Thymus (tissue), 11 donors: ENCODE measurements at regions not wholly inside any gene's neighbourhood (a gene's known extent, or its start where the extent isn't known, plus 50 kb on each side); places are given as distances from the start of the nearest gene placed in this dataset.

ENCODE experiments used
- DNase-seq, 9 donors: peaks; one replicate each; pipeline ENCODE4 v3.0.0-alpha.2; 2013; ENCODE audit warnings: low spot score in 9 of 9, low read depth in 6 of 9, missing footprints in 1 of 9
- H3K27ac ChIP-seq, 2 donors: one replicate each; pipeline ENCODE4 v1.5.1; 2013; ENCODE audit warnings: control low read depth in 1 of 2, low read depth in 1 of 2, low read length in 1 of 2, mild to moderate bottlenecking in 1 of 2, moderate library complexity in 1 of 2
- H3K27me3 ChIP-seq, 2 donors: one replicate each; pipeline ENCODE4 v1.5.1; 2013; ENCODE audit warnings: low read length in 1 of 2; ENCODE audit not compliant: control insufficient read depth in 2 of 2, insufficient read depth in 1 of 2
- H3K36me3 ChIP-seq, 2 donors: one replicate each; pipeline ENCODE4 v1.5.1; 2013; ENCODE audit warnings: low read length in 1 of 2, mild to moderate bottlenecking in 1 of 2, moderate library complexity in 1 of 2; ENCODE audit not compliant: control insufficient read depth in 2 of 2, insufficient read depth in 2 of 2
- H3K4me1 ChIP-seq, 2 donors: one replicate each; pipeline ENCODE4 v1.5.1; 2013; ENCODE audit warnings: low read length in 2 of 2; ENCODE audit not compliant: control insufficient read depth in 2 of 2, insufficient read depth in 2 of 2
- H3K4me3 ChIP-seq, 2 donors: one replicate each; pipeline ENCODE4 v1.5.1; 2013; ENCODE audit warnings: low read length in 2 of 2, control low read depth in 1 of 2, mild to moderate bottlenecking in 1 of 2
- H3K9me3 ChIP-seq, 2 donors: one replicate each; pipeline ENCODE4 v1.5.1; 2013; ENCODE audit warnings: low read length in 1 of 2, mild to moderate bottlenecking in 1 of 2; ENCODE audit not compliant: control insufficient read depth in 2 of 2, insufficient read depth in 1 of 2
- WGBS: extraction: QIAGEN DNeasy Blood & Tissue Kit; methylation state at CpG from one replicate; pipeline ENCODE4 v1.1.7; 2013; 5-methylcytosine and 5-hydroxymethylcytosine counted together
- donor health status: healthy.

DNA sequence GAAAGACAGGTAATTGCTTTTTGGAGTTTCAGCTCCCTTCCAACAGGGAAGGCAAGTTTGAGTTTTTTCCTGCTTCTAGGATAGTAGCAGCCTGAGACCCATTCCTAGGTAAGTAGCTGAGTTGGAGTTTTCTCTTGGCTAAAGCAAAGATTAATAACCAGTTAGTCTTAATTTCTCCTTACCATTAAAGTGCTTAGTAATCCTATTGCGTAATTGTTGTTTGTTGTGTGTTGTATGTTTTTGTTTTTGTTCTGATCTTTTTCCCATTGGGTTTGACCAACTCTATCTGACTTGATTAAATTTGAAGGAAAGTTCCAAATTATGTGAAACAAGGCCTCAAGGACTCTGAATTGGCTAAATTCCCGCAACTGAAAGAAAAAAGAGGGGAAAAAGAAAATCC, 83.5 kb downstream of the TBX22 start:
- Histone ChIP-seq H3K27ac (no peak overlapping the region), H3K4me1 (no peaks in the 10 kb centered on the region), H3K9me3 (no peaks in the 10 kb centered on the region), H3K36me3 (no peaks in the 10 kb centered on the region), H3K27me3 (no peaks in the 10 kb centered on the region), H3K4me3 (no peak overlapping the region)
- no peak for DNase-seq
- 97% methylated on average over 2 of the region's 2 CpGs for WGBS

DNA sequence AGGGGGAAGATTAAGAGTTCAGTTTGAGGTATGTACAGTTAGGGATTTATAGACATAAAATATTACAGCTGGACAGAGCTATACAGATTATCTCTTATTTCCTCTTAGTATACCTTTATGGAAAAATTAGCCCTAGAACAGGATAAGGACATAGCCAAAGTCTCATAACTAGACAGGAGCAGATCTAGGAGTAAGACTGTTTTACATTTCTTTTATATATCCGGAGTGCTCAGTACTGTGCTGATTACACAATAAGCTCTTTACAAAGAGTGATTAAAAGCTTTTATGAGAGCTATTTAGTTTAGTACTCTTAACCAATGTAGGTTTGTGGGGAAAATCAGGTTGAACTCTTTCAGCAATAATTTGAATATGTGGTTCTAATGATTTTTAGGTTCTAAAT, 105.8 kb downstream of the TBX22 start:
- Histone ChIP-seq H3K27ac (no peak overlapping the region), H3K9me3 (no peaks in the 10 kb centered on the region), H3K4me3 (no peak overlapping the region), H3K27me3 (no peaks in the 10 kb centered on the region), H3K36me3 (no peaks in the 10 kb centered on the region), H3K4me1 (no peaks in the 10 kb centered on the region)
- no peak for DNase-seq
- 94% methylated on average over 1 of the region's 1 CpG for WGBS

DNA sequence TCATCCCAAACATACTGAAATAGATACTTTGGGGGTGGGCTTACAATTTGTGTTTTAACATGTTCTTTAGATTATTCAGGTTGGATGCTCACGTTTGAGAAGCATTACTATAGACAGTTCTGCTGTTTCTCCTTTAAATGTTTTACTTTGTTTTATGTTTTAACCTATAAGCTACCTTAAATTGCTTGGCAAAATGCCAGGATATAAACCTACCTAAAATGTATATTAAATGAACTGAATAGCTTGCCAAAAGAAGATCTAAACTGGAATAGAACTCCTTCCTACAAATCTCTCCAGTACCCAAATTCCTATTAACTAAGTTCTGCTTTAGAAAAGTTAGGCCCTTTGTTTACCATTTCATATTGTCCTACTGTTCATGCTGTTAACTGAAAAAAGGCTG, 124.4 kb downstream of the TBX22 start:
- no peak for DNase-seq
- no peak overlapping the region for H3K27ac ChIP-seq
- no peaks in the 10 kb centered on the region for H3K4me1 ChIP-seq
- no peaks in the 10 kb centered on the region for H3K27me3 ChIP-seq
- WGBS: 84% methylated on average over 1 of the region's 1 CpG
- H3K9me3 ChIP-seq: no peaks in the 10 kb centered on the region
- H3K36me3 ChIP-seq: no peaks in the 10 kb centered on the region
- no peak overlapping the region for H3K4me3 ChIP-seq

DNA sequence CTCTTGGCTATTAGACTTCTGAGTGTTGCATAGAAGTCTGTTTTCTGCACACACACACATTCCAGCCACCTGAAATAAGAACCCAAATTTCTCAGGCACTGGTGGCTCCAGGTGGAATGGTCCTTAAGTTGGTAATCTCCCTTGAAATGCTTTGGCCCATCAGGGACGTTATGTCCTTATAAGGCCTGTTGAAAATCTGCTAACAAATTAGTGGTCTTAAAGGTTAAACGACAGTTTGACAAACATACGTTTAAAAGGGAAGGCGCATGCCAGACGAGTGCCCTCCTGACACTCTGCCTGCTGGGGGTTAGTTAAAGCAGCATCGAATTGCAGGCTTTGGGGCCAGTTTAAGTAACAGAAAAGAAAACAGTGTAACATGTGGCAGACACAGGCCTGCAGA, 125.0 kb downstream of the TBX22 start:
- Histone ChIP-seq H3K36me3 (no peaks in the 10 kb centered on the region), H3K27me3 (no peaks in the 10 kb centered on the region), H3K9me3 (no peaks in the 10 kb centered on the region), H3K4me1 (no peaks in the 10 kb centered on the region), H3K4me3 (no peak overlapping the region), H3K27ac (no peak overlapping the region)
- 33% methylated on average over 6 of the region's 6 CpGs for WGBS
- no peak for DNase-seq

DNA sequence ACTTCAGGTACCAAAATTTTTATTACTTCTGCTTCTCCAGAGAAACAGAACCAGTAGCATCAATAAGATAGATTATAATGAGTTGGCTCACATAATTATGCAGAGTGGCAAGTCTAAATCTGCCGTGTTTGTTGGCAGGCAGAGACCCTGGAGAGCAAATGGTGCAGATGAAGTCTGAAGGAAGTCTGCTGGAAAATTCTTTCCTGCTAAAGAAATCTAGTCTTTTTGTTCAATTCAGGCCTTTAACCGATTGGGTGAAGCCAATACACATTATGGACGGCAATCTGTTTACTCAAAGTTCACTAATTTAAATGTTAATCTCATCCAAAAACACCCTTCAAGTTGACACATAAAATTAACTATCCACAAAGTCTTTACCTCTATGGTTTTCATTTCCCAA, 156.0 kb downstream of the TBX22 start:
- DNase-seq: no peak
- WGBS: 90% methylated on average over 3 of the region's 3 CpGs
- Histone ChIP-seq H3K36me3 (no peaks in the 10 kb centered on the region), H3K4me1 (no peaks in the 10 kb centered on the region), H3K27ac (no peak overlapping the region), H3K4me3 (no peak overlapping the region), H3K9me3 (peaks cover 0 to 3% of the 10 kb centered on the region in 2 donors), H3K27me3 (no peaks in the 10 kb centered on the region)

DNA sequence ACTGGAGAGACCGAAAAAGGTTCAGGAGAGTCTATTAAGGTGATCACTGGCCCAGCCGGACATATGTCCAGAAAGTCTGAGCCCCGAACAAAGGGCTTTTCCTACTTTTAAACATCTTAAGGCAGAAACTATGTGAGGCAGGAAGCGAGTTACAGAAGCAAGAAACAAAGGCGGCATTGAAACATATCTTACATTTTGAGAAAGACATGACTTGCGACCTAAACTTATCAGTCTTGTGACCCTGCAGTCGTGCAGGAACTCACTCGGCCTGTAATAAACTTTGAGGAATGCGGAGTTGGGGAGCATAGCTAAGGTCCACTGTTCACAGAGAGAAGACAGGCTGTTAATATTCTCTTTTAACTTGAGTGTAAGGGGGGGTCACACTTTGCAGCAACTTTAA, 158.7 kb downstream of the TBX22 start:
- 80% methylated on average over 9 of the region's 9 CpGs for WGBS
- no peak overlapping the region for H3K4me3 ChIP-seq

DNA sequence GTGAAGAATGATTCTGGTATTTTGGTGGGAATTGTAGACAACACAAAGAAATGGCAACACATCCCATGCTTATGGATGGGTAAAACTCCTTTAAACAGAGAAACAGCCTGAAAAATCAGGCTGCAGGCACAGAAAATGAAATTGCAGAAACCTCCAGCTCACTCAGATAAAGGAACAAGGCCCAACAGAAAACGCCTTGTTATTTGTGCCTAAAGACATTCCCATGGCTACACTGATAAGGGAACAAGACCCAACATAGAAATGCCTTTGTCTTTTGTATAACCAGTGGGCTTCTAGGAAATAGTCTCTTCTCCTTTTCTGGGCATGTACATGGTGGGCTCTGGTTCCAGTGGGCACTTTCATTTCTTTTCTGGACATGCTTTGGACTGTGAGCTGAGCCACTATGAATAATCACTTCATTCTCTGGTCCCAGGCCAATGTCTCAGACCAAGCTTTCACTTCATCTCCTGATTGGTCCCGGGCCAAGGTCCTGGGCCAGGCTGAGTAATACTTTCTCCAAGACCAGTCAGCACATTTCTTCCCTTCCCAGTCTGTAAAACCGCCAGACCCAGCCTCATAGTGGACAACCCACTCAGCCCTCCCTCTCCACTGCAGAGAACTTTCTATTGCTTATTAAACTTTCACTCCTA, 160.5 kb downstream of the TBX22 start:
- H3K4me3 ChIP-seq: no peak overlapping the region
- H3K27ac ChIP-seq: no peak overlapping the region
- H3K36me3 ChIP-seq: no peaks in the 10 kb centered on the region
- no peaks in the 10 kb centered on the region for H3K27me3 ChIP-seq
- peaks cover 0 to 3% of the 10 kb centered on the region in 2 donors for H3K9me3 ChIP-seq
- 84% methylated on average over 3 of the region's 3 CpGs for WGBS
- DNase-seq: no peak
- H3K4me1 ChIP-seq: no peaks in the 10 kb centered on the region

More for the DNA sequence above, 158.7 kb downstream of the TBX22 start:
- no peaks in the 10 kb centered on the region for H3K27me3 ChIP-seq
- peaks cover 0 to 3% of the 10 kb centered on the region in 2 donors for H3K9me3 ChIP-seq
- no peak overlapping the region for H3K27ac ChIP-seq
- DNase-seq: no peak
- H3K36me3 ChIP-seq: no peaks in the 10 kb centered on the region
- no peaks in the 10 kb centered on the region for H3K4me1 ChIP-seq

DNA sequence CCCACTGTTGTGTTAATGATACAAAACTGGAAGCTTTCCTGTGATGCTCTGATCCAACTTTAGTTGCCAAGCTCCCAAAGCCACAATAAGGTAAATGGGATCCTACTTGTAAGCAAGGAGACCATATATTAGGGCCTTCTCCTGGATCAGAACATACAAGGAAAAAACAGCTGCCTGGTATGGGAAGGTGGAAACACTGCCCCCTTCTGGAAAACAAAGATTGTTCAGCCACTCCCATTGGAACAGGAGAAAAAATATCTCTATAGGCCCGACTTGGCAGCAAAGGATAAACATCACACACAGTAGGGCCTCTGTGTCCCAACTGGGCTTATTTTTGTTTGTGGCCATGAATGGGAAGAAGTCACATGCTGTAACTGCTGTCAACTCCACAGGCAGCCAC, 166.5 kb downstream of the TBX22 start:
- H3K4me1 ChIP-seq: no peaks in the 10 kb centered on the region
- no peaks in the 10 kb centered on the region for H3K9me3 ChIP-seq
- H3K36me3 ChIP-seq: no peaks in the 10 kb centered on the region
- no peak overlapping the region for H3K27ac ChIP-seq
- H3K4me3 ChIP-seq: no peak overlapping the region
- 23% methylated on average over 1 of the region's 1 CpG for WGBS
- DNase-seq: no peak
- no peaks in the 10 kb centered on the region for H3K27me3 ChIP-seq

DNA sequence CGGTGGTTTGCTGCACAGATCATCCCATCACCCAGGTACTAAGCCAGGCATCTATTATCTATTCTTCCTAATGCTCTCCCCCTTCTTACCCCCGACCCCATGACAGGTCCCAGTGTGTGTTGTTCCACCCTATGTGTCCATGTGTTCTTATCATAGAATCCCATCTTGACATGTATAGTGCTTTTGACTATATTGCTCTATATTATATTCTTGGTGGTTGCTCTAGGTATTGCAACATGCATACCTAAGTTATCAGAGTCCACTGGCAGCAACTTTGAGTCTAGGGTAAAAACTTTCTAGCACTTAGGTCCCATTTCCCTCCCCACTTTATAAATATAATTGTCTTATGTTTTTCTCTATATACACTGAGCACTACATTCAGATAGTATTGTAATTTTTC, 170.3 kb downstream of the TBX22 start:
- Histone ChIP-seq H3K9me3 (no peaks in the 10 kb centered on the region), H3K27ac (no peak overlapping the region), H3K27me3 (no peaks in the 10 kb centered on the region), H3K4me1 (no peaks in the 10 kb centered on the region), H3K36me3 (no peaks in the 10 kb centered on the region), H3K4me3 (no peak overlapping the region)
- DNase-seq: no peak
- 85% methylated on average over 2 of the region's 2 CpGs for WGBS

DNA sequence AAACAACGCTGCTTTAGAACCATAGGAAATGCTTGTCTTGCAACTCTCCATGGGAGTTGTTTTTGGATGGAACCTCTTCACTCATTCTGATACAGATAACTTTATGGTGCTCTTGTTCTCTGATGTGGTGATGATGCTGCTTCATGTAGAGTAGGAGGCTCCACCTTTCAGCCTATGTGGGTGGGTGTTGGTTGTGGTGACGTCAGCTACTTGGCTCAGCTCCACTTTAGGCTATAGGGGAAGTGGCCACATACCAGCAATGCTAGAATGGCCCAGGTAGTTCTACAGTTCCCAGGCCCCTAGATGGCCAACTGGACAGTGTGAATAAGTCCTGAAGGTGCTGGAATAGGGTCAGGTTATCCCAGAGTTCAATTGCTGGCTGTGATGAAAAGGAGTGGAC, 192.1 kb downstream of the TBX22 start:
- H3K36me3 ChIP-seq: no peaks in the 10 kb centered on the region

More for the DNA sequence above, 192.1 kb downstream of the TBX22 start:
- Histone ChIP-seq H3K9me3 (no peaks in the 10 kb centered on the region), H3K4me1 (no peaks in the 10 kb centered on the region), H3K27me3 (no peaks in the 10 kb centered on the region), H3K27ac (no peak overlapping the region), H3K4me3 (no peak overlapping the region)
- DNase-seq: no peak
- 83% methylated on average over 2 of the region's 2 CpGs for whole genome bisulfite sequencing
